NCI-H1417 treated with DMSO at 0.1 percent for 48 hours (cell line): ENCODE measurements at regions not wholly inside any gene's neighbourhood (a gene's known extent, or its start where the extent isn't known, plus 50 kb on each side); places are given as distances from the start of the nearest gene placed in this dataset.
A peak's percentile ranks its signal among the peaks of the same experiment; 100 is the strongest.

Experiments
- DNase-seq: peaks from one replicate; lab custom pipeline; 2025; lab: John Stamatoyannopoulos, UW

DNA sequence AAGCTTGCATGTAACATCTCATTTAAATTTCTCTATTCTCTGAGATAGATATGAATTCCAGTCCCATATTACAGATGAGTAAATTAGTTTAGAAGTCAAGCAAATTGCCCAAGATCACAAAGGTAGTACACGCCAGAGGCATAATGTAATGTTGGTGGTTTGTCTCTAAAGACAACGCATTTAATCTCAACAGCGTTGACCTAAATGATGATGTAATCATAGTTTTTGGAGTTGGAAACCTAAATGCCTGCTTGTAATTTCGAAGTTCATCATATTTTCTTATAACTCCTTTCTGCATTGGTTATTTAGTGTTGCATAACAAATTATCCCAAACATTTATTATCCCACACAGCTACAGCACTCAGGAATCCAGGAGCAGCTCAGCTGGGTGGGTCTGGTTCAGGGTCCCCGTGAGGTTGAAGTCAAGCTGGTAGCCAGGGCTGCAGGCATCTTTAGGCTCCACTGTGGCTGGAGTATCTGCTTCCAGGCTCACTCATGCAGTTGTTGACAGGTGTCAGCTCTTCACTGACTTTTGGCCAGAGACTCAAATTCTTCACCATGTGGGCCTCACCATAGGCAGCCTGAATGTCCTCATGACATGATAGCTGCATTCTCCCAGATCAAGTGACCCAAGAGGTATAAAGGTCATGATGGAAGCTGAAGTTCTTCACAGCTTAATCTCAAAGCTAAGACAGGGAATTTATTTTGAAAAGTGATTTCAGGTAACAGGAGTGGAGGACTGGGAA is 122.0 kb upstream of the SPTLC3 start:
- no peak for DNase-seq

DNA sequence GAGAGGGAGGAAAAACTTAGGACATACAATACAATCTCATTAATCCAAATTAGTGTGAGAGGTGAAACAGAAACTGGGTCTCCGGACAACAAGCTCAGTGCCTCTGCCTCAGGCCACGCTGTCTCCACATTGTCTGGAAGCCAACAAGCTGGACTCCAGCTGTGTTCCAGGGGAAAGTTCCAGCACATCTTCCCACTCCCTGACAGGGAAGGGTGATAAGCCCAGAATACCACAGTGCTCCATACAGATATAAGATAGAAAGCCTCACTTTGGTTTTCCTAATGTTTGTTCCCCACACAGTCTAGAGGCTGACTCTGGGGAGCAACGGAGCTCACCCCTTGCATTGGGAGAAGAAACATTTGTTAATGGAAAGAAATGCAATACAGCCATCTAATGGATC is 117.1 kb upstream of the SPTLC3 start:
- no peak for DNase-seq

DNA sequence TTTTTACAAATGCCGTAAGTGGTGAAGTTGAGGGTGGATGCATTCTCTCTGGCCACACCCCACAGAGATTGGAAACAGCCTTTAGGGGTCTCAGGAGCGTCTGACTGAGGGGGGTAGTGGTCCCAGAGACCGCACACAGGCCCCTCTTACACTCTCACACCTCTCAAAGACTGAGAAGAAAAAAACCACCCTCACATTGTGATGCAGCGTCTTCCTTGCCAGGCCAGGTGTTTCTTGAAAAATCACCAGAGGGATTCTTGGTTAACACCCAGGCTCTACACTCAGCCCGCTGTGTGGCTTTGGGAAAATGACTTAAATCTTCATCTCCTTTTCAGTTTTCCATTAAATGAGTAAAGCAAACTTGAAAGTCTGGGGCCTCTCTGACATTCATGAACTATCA is 115.8 kb upstream of the SPTLC3 start:
- no peak for DNase-seq

DNA sequence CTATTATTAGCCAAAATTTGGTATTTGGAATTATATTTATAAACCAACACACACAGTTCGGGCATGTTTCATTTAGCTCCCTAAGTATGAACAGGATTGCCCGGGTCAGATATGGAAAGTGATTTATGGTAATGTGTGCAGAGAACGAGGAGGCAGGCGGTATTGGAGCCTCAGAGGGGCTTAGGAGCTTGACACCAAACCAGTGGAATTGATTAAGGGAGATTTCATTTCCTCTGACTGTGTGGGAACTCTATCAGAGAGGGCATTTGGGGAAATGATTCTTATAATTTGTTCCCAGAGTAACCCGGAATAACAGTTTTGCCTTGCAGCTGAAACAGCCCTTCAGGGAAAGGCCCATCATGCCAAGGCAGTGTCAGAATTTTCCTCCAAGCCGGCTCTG is 115.1 kb upstream of the SPTLC3 start:
- DNase-seq = no peak

DNA sequence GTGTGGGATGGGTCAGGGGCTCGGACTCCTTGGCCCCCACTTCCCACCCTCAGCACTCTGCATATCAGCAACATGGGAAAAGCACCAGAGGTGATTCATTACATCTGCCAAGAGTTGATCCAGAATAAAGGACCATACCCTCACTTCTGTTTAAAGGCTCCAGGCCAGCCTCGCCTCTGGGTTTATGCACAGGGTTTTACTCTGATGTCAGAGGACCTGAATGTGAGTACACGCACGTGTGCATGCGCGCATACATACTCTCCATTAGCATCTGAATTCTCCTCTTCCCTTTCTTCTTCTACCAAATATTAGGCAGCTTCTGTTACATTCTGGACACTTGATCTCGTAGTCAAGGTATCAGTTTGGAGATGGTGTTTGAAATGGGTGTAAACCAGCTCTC is 114.7 kb upstream of the SPTLC3 start:
- no peak for DNase-seq

DNA sequence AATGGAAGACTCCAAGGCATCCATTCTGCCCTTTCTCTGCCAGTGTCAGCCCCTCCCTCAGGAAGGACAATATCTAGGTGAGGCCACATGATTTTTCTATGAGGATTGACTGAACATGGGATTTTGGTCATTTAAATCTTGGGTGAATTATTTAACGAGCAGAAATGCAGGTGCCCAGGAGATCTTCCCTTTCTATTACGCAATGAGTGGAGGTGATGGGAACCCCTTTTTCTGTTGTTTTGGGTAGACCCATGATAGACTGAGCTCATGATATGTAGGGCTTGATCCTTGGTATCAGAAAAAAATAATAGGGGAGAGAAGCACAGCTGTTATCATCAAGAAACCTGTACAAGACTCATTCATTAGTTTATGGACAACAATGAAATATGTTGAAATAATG is 112.6 kb upstream of the SPTLC3 start:
- no peak for DNase-seq

DNA sequence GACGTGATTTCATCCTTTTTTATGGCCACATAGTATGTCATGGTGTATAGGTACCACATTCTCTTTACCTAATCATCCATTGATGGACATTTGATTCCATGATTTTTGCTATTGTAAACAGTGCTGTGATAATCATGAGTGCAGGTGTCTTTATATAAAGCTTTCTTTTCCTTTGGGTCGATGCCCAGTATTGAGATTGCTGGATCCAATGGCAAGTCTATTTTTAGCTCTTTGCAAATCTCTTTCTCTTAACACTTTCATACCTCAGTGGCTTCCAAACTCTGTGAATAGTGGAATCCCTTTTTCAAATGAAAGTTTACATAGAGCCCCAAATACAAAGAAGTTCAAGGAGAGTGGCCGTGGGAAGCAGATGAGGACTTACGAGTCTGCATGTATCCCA is 105.8 kb upstream of the SPTLC3 start:
- DNase-seq = no peak

DNA sequence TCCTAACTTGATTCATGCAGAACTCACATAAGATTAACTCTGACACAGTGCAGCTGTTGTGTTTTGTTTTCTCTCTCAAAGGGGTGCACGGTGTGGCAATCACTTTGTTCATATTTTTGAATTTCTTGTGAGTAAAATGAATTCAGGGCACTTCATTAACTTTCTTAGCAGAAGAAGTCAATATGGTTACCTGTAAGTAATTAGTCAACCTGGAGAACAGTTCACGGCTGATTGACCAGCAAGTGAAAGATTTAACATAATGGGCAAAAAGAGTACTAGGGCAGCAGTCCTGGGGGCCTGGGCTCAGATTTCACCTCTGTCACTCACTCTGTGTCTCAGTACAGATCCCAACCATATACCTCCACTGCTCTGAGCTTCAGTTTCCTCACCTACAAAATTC is 102.4 kb upstream of the SPTLC3 start:
- DNase-seq = no peak

DNA sequence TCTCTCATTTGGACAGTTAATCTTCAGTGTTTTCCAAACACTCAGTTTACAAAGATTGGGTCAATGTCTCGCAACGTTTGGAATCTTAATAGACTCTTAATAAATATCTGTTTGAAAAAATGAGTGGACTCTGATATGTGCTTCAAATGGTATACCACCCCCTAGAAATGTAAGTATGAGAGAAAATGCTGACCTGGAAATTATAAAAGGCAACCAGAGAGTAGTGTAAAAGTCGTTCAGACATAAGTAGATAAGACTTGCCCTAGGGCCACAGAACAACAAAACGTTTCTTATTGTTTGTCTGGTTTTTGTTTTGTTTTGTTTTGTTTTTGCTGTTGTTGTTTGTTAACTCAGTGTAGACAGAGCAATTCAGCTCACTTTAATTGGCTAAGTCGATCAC is 97.4 kb upstream of the SPTLC3 start:
- no peak for DNase-seq

DNA sequence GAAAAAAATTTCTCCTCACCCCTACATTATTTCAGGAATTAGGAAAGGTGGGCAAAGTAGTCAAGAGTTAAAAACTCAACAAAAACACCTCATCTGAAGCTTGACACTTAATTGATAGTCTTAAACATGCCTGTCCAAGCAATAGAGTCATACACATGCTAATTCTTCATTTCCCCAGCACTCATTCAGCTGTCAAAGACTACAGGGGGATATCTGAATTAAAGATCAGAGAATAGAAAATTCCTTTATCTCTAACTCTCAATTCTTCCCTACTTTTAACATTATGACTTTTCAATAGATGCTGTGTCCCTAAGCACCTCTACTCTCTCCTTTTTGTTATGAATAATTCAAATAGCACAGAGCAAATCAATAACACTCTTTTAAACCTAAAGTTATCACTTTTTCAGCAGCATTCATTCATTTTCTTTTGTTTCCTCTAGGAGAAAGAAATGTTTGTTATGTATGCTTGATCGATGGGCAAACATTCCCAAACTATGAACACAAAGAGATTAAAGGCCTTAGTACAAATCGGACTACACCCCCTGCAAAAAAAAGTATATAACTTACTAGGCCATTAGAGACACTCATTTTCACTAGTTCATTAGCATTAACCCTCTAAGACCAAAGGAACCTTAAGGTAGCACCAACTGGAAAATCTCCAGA is 94.9 kb upstream of the SPTLC3 start:
- DNase-seq = no peak

DNA sequence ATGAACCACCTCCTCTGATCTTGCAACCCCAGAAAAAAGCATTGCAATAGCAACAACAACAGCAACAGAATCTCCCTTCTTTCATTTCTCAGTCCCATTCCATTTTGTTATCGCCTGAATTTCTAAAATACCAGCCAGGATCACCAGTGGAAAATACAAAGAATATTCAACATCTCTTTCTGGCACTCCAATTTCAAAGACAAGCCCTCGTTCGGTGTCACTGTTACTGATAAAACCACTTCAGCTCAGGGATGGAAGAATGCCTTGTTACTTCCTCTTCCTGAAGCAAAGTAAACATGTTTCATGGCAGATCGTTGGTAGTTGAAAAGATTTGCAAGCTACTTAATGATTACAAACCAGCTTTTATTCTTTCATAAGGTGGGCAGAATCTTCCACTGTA is 94.0 kb upstream of the SPTLC3 start:
- no peak for DNase-seq

DNA sequence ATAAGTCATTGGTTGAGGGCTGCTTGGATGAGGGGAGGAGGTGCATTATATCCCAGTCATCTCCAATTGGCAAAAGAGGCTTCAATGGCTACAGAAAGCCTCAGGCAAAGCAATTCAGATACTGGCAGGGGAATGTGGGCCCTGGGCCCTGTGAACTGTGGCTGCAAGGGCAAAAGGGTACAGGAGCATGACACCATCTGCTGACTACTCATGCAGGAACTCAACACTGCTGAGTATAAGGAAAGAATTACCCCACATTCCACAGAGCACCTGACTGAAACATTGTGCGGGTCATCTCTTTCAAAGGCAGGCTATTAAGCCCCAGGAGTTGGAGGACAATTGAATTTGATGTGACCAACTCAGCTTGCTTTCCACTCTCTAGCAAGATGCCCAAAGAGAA is 92.1 kb upstream of the SPTLC3 start:
- DNase-seq = no peak

DNA sequence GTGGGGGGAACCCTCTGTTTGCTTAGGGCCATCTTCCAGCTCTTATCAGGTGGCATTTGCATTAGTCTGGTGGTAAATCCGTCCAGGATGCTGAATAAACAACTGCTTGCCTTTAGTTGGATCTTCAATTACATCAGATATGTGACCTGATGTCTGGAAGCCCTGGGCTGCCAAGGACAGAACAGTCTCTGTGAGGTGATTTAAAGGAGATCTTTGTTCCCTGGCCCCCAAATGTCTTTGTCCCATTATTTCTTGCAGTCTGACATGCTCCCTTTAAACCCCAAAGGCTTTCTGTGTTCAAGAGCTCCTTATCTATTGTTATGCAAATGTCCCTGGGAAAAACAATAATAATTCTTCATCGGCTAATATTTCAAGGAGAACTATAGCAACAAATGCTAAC is 84.6 kb upstream of the SPTLC3 start:
- DNase-seq = no peak

DNA sequence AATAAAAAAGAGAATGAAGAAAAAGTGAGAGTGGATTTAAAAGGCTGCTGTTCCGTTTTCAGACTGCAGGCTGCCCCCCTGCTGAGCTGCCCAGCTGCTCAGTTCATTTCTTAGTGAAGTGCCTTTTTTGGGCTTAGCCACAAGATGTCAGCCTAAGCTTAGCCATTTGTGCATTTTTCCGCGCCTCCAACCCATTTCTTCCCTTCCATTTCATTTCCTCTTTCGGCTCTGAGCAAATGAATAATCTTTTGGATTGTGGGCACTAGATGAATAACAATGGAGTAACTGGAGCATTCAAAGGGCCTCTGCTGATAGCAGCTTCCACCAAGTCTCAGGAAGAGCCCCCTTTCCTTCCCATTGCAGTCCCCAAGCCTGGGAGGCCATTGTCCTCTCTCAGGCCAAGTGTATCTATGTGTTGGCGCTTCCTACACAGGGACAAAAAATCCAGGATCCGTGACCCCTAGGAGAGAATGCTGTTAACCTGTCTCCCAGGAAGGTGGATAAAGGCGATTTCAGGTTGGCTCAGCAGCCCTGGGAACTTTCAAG is 83.5 kb upstream of the SPTLC3 start:
- DNase-seq = peak; percentile 62

DNA sequence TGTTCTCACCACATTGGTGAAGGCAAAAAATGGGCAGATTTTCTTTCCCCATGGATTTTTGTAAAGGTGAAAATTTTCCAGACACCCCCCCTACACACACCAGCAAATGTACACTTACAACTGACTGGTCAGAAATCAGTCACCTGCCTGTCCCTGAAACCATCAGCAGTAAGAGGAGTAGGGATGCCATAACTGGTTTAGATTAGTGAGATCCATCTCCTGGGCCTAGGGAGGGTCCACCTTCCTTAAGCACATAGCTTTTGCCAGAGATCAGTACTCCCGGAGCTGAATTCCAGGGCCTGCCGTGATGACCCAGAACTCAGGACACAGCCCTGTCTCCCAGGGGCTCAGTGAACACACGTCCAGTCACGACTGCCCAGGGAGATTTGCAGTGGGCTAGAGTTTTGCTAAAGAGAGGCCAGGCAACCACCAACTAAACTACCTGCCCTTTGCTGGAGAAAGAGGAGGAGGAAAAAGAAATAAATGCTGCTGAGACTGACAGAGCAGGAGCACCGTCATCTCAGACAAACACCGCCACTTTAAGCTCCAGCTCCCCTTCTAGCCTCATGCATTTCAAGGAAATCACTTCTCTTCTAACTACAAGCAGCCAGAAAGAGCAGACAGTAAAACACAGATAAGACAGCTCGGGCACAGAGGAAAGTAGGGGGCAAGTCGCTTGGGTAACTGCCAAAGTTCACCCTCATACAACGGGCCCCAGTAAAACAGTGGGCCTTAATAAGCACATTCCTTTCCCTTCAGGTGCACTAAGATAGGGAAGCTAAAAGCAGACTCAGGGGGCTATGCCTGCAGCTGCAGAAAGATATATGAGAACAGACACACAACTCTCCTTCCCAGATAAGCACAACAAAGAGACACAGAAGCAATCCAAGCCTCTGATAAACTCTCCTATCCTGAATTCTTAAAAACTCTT is 82.6 kb upstream of the SPTLC3 start:
- DNase-seq = no peak

DNA sequence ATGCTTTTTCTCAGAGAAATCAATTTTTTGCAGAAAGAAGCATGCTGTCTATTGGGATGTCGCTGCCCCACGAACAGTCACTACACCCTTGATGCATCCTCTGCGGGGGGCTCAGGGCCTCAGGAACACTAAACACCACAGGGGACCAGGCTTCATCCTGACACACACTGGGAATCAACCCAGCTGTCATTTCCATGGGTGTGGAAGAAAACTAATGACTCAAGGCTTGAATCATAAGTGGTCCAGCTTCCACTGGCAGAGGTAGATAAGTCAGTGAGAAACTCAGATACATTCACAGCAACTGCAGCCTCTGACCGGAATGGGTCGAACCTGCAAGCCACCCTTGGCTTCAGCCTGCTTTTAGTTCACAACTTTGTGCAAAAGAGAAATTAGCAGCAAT is 81.3 kb upstream of the SPTLC3 start:
- no peak for DNase-seq

DNA sequence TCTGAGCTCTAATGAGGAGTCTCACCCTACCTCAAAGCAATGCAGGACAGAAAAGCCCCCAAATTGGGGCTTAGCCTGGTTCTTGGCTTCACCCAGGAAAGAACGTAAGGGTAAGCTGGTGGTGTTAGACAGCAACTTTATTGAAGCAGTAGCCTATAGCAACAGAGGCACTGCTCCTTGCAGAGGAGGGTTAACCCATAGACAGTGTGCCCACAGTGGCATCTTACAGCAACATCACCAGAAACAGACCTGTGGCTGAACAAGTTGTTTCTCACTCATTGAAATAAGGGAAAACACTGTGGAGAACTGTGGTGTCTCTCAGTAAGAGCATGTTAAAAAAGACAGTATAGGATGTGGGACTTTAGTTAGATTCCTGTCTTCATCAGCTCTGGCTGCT is 80.4 kb upstream of the SPTLC3 start:
- DNase-seq = no peak

DNA sequence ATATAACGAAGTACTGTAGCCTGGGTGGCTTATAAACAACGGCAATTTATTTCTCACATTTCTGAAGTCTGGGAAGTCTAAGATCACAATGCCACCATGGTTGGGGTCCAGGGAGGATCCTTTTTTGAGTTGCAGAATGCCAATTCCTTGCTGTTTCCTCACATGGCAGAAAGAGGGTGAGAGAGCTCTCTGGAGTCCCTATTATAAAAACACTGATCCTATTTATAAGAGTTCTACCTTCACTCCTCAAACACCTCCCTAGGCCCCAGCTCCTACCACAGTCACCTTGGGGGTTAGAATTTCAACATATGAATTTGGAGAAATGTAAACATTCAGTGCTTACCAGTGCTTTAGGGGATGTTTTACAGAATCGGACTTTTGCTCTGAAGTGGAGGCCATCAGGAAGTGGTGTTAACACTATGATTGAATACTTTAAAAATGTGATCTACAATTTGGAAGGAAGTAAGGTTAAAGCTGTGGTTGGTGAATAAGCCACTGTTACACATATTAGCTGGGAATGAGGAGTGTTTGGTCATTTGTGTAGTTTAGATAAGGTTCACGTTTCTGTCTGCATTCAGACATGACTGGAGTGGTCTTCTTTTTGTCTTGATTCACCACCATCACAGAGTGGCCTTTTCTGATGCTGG is 79.9 kb upstream of the SPTLC3 start:
- DNase-seq = no peak

DNA sequence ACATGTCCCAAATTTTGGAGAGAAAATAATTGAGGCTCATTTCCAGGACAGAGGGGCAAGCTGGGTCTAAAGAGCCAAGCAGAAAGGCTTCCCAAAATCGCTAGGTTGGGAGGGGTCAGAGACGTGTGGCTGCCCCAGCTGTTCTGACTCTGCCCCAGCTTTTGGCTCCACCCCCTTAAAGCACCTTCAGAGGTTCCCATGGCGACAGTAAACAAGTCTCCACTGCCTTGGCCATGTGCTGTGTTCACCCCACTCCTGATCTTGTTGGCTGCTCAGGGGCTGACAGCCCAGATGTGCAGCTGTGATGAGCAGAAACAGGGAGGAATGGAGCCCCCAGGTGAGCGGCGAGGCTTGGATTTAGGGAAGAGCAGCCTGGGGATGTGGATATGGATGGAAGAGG is 72.8 kb upstream of the SPTLC3 start:
- DNase-seq = no peak

DNA sequence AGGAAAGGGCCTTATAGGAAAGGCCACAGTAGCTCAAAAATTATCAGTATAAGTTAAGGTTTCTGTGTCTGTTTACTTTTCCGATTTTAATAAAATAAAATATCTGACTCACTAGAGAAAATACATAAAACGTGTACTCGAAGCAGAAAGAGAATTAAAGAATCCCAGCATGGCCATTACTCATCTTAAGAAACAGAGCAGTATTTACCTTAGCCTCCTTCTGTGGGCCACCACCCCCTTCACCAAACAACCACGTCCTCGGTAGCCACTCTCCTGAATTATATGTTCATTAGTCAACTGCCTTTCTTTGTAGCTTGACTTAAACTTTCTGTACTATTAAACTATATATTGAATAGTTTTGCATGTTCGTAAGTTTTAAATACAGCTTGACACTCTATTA is 72.2 kb upstream of the SPTLC3 start:
- DNase-seq = no peak

DNA sequence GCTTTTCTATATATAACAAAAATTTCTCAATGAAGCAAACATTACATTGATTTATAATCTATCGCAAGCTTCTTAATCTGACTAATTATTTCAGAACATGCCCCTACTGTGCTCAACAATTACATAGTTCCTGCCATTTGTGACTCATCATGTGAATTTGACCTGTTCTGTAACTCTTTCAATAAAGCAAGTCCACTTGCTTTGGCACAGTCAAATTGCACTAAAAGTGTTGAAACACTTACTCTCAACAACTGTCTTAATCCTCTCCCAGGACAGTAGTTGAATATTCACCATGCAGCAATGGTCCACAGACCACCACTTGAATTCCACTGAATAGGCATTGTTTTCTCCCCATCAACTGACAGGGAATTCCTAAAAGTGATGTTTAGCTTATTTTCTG is 67.7 kb upstream of the SPTLC3 start:
- DNase-seq = no peak

DNA sequence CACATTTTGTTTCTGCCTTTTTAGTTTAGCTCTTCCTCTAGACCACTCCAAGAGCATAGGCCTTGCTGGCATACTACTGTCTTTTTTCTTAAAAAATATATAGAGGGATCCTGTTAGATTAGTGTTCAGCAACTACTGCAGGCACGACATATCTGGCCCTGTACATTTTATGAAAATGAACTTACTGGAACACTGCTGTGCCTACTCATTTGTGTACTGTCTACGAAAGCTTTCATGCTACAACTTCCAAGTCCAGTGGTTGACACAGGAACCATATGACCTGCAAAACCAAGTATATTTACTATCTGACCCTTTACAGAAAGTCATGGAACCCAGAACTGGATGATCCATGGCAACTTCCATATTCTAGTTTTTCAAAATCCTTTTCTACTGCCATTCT is 66.6 kb upstream of the SPTLC3 start:
- DNase-seq = no peak
